ENCODE measurements at regions not wholly inside any gene's neighbourhood (a gene's known extent, or its start where the extent isn't known, plus 50 kb on each side); places are given as distances from the start of the nearest gene placed in this dataset.

DNA sequence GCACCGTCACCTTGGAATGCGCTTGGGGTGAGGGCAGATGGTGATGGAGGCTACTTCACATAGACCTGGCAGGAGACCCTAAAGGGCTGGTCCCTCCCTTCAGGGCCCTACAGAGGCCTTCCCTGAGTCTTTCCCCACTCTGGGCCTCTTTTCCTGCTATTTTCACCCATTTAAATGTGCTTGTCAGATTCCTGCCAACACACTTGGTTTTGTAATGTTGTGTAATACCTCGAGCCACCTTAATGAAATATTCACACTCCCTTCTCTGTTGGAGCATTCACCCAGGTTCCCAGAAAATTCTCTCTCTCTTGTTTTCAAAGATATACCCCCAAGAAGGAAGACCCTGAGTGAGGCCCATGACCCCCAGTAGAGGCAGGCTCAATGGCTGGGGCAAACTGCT is 456.6 kb upstream of the DYNLRB2 start:
- no peak for DNase-seq (ENCODE audit: low spot score)
- peaks cover 6 to 22% of the 10 kb centered on the region in 2 donors for H3K27me3 Mint-ChIP-seq
- no peak overlapping the region for H3K4me3 Mint-ChIP-seq
- H3K36me3 Mint-ChIP-seq: no peaks in the 10 kb centered on the region
- H3K4me1 Mint-ChIP-seq (ENCODE audit: low read depth in 2 of 2): no peaks in the 10 kb centered on the region
- ATAC-seq: no peak
- no peaks in the 10 kb centered on the region for H3K9me3 Mint-ChIP-seq
- no peak overlapping the region for H3K27ac Mint-ChIP-seq

- Mint-ChIP-seq H3K27ac (no peak overlapping the region), H3K36me3 (no peaks in the 10 kb centered on the region), H3K27me3 (peaks cover 8 to 22% of the 10 kb centered on the region in 2 donors), H3K4me3 (no peak overlapping the region), H3K9me3 (no peaks in the 10 kb centered on the region), H3K4me1 (ENCODE audit: low read depth in 2 of 2) (no peaks in the 10 kb centered on the region)
- no peak for ATAC-seq
- DNase-seq (ENCODE audit: low spot score): no peak
These were observed 457.9 kb upstream of the DYNLRB2 start for GRCh38 chr16:80082906-80083305.

DNA sequence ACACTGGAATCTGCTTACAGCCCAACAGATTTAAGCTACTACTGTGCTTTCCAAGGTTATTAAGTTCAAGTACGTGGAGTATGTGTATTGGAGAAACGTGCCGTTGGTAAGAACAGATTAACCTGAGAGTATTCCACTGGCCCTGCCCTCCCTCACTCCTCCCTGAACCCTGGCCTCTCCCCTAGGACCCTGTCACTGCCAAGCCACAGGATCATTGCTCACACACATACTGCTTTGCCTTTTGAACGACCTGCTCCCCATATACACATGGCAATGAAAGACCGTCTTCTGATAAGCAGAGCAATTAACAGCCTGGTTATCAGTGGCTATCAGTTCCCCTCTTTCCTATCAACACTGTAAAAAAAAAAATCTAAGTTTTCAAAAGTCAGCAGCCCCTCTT is 458.9 kb upstream of the DYNLRB2 start:
- no peak overlapping the region for H3K4me3 Mint-ChIP-seq
- no peaks in the 10 kb centered on the region for H3K4me1 Mint-ChIP-seq (ENCODE audit: low read depth in 2 of 2)
- H3K27ac Mint-ChIP-seq: no peak overlapping the region
- H3K9me3 Mint-ChIP-seq: no peaks in the 10 kb centered on the region
- H3K27me3 Mint-ChIP-seq: peaks cover 11 to 27% of the 10 kb centered on the region in 2 donors
- H3K36me3 Mint-ChIP-seq: no peaks in the 10 kb centered on the region
- ATAC-seq (peak in 1 of 2 donors; percentile 48), DNase-seq (ENCODE audit: low spot score) (no peak)

DNA sequence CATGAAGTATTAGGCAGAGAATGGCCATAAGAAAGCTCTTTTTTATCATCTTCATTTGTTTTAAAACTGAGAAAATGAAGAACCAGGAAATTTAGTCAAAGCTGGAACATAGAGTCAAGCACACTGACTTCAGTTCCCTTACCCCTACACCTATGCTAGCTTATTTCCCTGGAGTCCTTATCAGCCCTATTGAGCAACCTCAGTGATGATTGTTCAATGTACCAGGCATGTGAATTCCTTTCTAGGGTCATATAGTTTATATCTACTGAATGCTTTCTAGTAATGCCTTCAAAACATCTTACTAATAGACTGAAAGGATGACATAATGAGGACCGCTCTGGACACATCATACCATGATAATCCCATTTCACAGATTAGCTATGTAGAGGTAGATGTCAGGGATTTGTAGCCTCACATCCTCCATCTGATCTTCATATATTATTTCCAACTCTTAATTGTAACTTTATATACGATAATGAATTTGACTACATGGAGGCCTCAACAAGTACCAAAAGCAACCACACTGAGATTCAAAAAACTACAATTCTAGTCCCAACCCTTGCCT is 460.4 kb upstream of the DYNLRB2 start:
- ATAC-seq: no peak
- Mint-ChIP-seq H3K4me1 (ENCODE audit: low read depth in 2 of 2) (no peaks in the 10 kb centered on the region), H3K9me3 (no peaks in the 10 kb centered on the region), H3K27ac (no peak overlapping the region), H3K27me3 (peaks cover 13 to 32% of the 10 kb centered on the region in 2 donors), H3K36me3 (no peaks in the 10 kb centered on the region), H3K4me3 (no peak overlapping the region)
- no peak for DNase-seq (ENCODE audit: low spot score)

DNA sequence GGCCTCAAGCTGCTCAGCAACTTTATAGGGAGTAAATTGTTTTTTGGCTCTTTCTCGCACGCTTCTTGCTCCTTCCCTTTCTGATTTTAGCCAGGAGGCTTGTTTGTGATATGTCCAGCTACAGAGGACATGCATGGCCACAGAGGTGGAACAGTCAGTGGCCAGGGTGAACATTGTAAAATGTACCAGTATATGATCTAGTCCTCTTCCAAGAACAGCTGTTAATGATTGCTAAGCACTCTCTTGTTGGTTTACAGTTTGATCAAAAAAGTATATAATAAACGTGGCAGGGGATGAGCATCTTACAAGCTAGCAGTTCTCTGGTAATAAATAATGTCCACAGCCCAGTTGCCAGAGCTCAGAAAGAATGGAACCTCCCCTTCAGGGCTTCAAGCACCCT is 461.7 kb upstream of the DYNLRB2 start:
- Mint-ChIP-seq H3K9me3 (no peaks in the 10 kb centered on the region), H3K36me3 (no peaks in the 10 kb centered on the region), H3K27ac (no peak overlapping the region), H3K4me1 (ENCODE audit: low read depth in 2 of 2) (no peaks in the 10 kb centered on the region), H3K4me3 (no peak overlapping the region), H3K27me3 (peaks cover 13 to 32% of the 10 kb centered on the region in 2 donors)
- DNase-seq (ENCODE audit: low spot score) (no peak), ATAC-seq (no peak)

DNA sequence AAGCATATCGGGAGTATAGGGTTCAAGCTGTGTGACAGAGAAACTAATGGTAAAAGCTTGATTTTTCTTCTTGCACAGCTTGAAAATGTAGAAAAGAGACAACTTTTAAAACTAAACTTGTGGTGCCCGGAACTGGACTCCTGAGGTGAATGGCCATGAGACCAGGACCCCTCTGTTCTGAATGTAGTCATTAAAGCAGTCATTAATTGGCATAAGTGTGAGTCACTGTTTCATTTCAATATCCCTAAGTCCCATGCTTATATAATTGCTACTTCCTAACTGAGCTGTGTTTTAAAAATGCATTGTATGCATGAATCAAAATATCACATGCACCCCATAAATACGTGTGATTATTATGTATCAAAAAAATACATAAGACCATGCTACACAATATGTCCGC is 463.1 kb upstream of the DYNLRB2 start:
- Mint-ChIP-seq H3K27me3 (peaks cover 12 to 29% of the 10 kb centered on the region in 2 donors), H3K9me3 (no peaks in the 10 kb centered on the region), H3K4me3 (no peak overlapping the region), H3K27ac (no peak overlapping the region), H3K36me3 (no peaks in the 10 kb centered on the region), H3K4me1 (ENCODE audit: low read depth in 2 of 2) (no peaks in the 10 kb centered on the region)
- DNase-seq (ENCODE audit: low spot score) (no peak), ATAC-seq (no peak)

DNA sequence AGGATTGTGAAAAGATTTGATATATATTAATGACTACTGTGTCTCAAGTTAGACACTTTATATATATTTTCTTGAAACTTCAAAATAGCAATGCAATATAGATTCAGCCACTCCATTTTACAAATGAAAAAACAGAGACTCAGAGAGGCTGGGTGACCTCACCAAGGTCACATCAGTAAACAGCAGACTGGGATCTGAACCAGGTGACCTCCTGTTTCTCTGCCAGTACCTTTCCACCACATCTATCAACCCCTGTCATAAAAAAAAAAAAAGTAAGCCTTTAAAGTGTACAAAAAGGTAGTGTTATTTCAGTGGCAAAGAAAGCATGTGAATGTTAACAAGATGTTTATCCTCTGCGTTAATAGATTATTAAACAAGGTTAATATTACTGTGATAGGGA is 466.5 kb upstream of the DYNLRB2 start:
- ATAC-seq (no peak), DNase-seq (ENCODE audit: low spot score) (no peak)
- Mint-ChIP-seq H3K36me3 (no peaks in the 10 kb centered on the region), H3K4me3 (no peak overlapping the region), H3K27ac (no peak overlapping the region), H3K4me1 (ENCODE audit: low read depth in 2 of 2) (no peaks in the 10 kb centered on the region), H3K27me3 (peaks cover 13 to 30% of the 10 kb centered on the region in 2 donors), H3K9me3 (no peaks in the 10 kb centered on the region)

GRCh38 chr16:80071964-80072456 is 468.8 kb upstream of the DYNLRB2 start:
- H3K27me3 Mint-ChIP-seq: peaks cover 18 to 27% of the 10 kb centered on the region in 2 donors
- H3K9me3 Mint-ChIP-seq: no peaks in the 10 kb centered on the region
- H3K36me3 Mint-ChIP-seq: no peaks in the 10 kb centered on the region
- no peak for DNase-seq (ENCODE audit: low spot score)
- H3K4me3 Mint-ChIP-seq: no peak overlapping the region
- no peak overlapping the region for H3K27ac Mint-ChIP-seq
- ATAC-seq: peak in 1 of 2 donors; percentile 13
- H3K4me1 Mint-ChIP-seq (ENCODE audit: low read depth in 2 of 2): no peaks in the 10 kb centered on the region

GRCh38 chr16:80066805-80067580 is 466.5 kb upstream of the MAF start:
- Mint-ChIP-seq H3K36me3 (no peaks in the 10 kb centered on the region), H3K4me1 (ENCODE audit: low read depth in 2 of 2) (no peaks in the 10 kb centered on the region), H3K9me3 (no peaks in the 10 kb centered on the region), H3K27me3 (peaks cover 13 to 15% of the 10 kb centered on the region in 2 donors), H3K4me3 (no peak overlapping the region), H3K27ac (no peak overlapping the region)
- DNase-seq (ENCODE audit: low spot score) (no peak), ATAC-seq (no peak)

- ATAC-seq (no peak), DNase-seq (ENCODE audit: low spot score) (no peak)
- no peaks in the 10 kb centered on the region for H3K9me3 Mint-ChIP-seq
- no peak overlapping the region for H3K27ac Mint-ChIP-seq
- H3K4me3 Mint-ChIP-seq: no peak overlapping the region
- peaks cover 7 to 16% of the 10 kb centered on the region in 2 donors for H3K27me3 Mint-ChIP-seq
- H3K36me3 Mint-ChIP-seq: no peaks in the 10 kb centered on the region
- H3K4me1 Mint-ChIP-seq (ENCODE audit: low read depth in 2 of 2): no peaks in the 10 kb centered on the region
These were observed 465.0 kb upstream of the MAF start for GRCh38 chr16:80065541-80065940.

GRCh38 chr16:80063713-80064069 is 463.2 kb upstream of the MAF start:
- ATAC-seq (no peak), DNase-seq (ENCODE audit: low spot score) (no peak)
- Mint-ChIP-seq H3K27ac (no peak overlapping the region), H3K9me3 (no peaks in the 10 kb centered on the region), H3K36me3 (no peaks in the 10 kb centered on the region), H3K4me3 (no peak overlapping the region), H3K4me1 (ENCODE audit: low read depth in 2 of 2) (no peaks in the 10 kb centered on the region), H3K27me3 (peaks cover 0 to 12% of the 10 kb centered on the region in 2 donors)

GRCh38 chr16:80063031-80063712 is 462.6 kb upstream of the MAF start:
- Mint-ChIP-seq H3K4me1 (ENCODE audit: low read depth in 2 of 2) (no peaks in the 10 kb centered on the region), H3K27me3 (peaks cover 0 to 6% of the 10 kb centered on the region in 2 donors), H3K4me3 (no peak overlapping the region), H3K36me3 (no peaks in the 10 kb centered on the region), H3K27ac (no peak overlapping the region), H3K9me3 (no peaks in the 10 kb centered on the region)
- ATAC-seq (no peak), DNase-seq (ENCODE audit: low spot score) (no peak)

- ATAC-seq: no peak
- H3K9me3 Mint-ChIP-seq: no peaks in the 10 kb centered on the region
- H3K4me1 Mint-ChIP-seq (ENCODE audit: low read depth in 2 of 2): no peaks in the 10 kb centered on the region
- peaks cover 2 to 6% of the 10 kb centered on the region in 2 donors for H3K27me3 Mint-ChIP-seq
- H3K36me3 Mint-ChIP-seq: no peaks in the 10 kb centered on the region
- no peak overlapping the region for H3K27ac Mint-ChIP-seq
- DNase-seq (ENCODE audit: low spot score): no peak
- no peak overlapping the region for H3K4me3 Mint-ChIP-seq
These were observed 462.0 kb upstream of the MAF start for GRCh38 chr16:80062361-80063030.

GRCh38 chr16:80060470-80060869 is 459.9 kb upstream of the MAF start:
- DNase-seq (ENCODE audit: low spot score) (no peak), ATAC-seq (peak in 1 of 2 donors; percentile 48)
- no peaks in the 10 kb centered on the region for H3K9me3 Mint-ChIP-seq
- no peaks in the 10 kb centered on the region for H3K36me3 Mint-ChIP-seq
- no peak overlapping the region for H3K27ac Mint-ChIP-seq
- H3K27me3 Mint-ChIP-seq: peaks cover 6 to 7% of the 10 kb centered on the region in 2 donors
- no peak overlapping the region for H3K4me3 Mint-ChIP-seq
- H3K4me1 Mint-ChIP-seq (ENCODE audit: low read depth in 2 of 2): no peaks in the 10 kb centered on the region

Measured in natural killer cell treated with Interleukin-12 subunit alpha and Interleukin-12 subunit beta and Interleukin-15 and Interleukin-18, amount 100 ng/mL, for 72 hours (primary cell).